Gastrocnemius medialis (tissue), 4 donors: ENCODE measurements at regions not wholly inside any gene's neighbourhood (a gene's known extent, or its start where the extent isn't known, plus 50 kb on each side); places are given as distances from the start of the nearest gene placed in this dataset.

Experiments
- ATAC-seq, 2 donors: fragments of 150-250 bp; one replicate each; pipeline ENCODE4 v1.9.1; 2016
- DNase-seq, 2 donors: peaks; one replicate each; pipeline ENCODE4 v3.0.0-alpha.2; 2019
- H3K27ac ChIP-seq, 4 donors: fragments of 200-600 bp; sonication (generic); 1 replicate in 1 of 4; 2 replicates in 3 of 4; pipeline ENCODE4 v1.5.1; 2016 to 2018; ENCODE audit warnings: mild to moderate bottlenecking in 2 of 4, moderate library complexity in 1 of 4
- H3K27me3 ChIP-seq, 3 donors: fragments of 200-600 bp; sonication (generic) in 2 of 3; 1 replicate in 1 of 3; 2 replicates in 2 of 3; pipeline versions ENCODE4 v1.5.1 to v1.6.0; 2016 to 2019; ENCODE audit warnings: mild to moderate bottlenecking in 1 of 3, moderate library complexity in 1 of 3
- H3K36me3 ChIP-seq, 2 donors: fragments of 200-600 bp; sonication (generic) in 1 of 2; one replicate each; pipeline ENCODE4 v1.5.1; 2017 to 2018
- H3K4me1 ChIP-seq, 2 donors: fragments of 200-600 bp; sonication (generic) in 1 of 2; one replicate each; pipeline ENCODE4 v1.5.1; 2016 to 2017; ENCODE audit warnings: mild to moderate bottlenecking in 2 of 2
- H3K4me3 ChIP-seq, 4 donors: fragments of 200-600 bp; sonication (generic) in 3 of 4; 1 replicate in 1 of 4; 2 replicates in 3 of 4; pipeline ENCODE4 v1.5.1; 2016 to 2019; ENCODE audit warnings: mild to moderate bottlenecking in 2 of 4
- H3K9me3 ChIP-seq, 3 donors: fragments of 200-600 bp; sonication (generic) in 2 of 3; 1 replicate in 1 of 3; 2 replicates in 2 of 3; pipeline ENCODE4 v1.5.1; 2016 to 2019
- CTCF ChIP-seq, 5 experiments: fragments of 450-650 bp in 3 of 5; fragments of 200-600 bp in 2 of 5; sonication (generic) in 2 of 5; IDR thresholded peaks in 4 of 5; conservative IDR thresholded peaks in 1 of 5; 1 replicate in 4 of 5; 2 replicates in 1 of 5; pipeline ENCODE4 v1.5.1; 2016 to 2019; ENCODE audit warnings: antibody characterized with exemption in 5 of 5, mild to moderate bottlenecking in 3 of 5, moderate library complexity in 3 of 5
- POLR2A ChIP-seq, 2 donors: fragments of 450-650 bp; IDR thresholded peaks; one replicate each; pipeline ENCODE4 v1.6.1; 2017; ENCODE audit warnings: antibody characterized with exemption in 2 of 2, mild to moderate bottlenecking in 2 of 2, moderate library complexity in 2 of 2
- in situ Hi-C, 4 donors: fragments of 200-750 bp; cut with MboI; loops; one replicate each; pipeline versions ENCODE4 v1.15.0 to v1.8.0; 2017; ENCODE audit warnings: low sequenced_read_pairs in 4 of 4
- intact Hi-C: fragments of 100-400 bp; cut with DNase I; formaldehyde crosslinking; loops from one replicate; pipeline ENCODE4 v1.15.1; 2023; ENCODE audit warnings: low total_unique reads

GRCh38 chr3:21310891-21311290 is 440.1 kb downstream of the ZNF385D start:
- DNase-seq (no peak), ATAC-seq (no peak)
- no peaks in the 10 kb centered on the region for H3K27me3 ChIP-seq
- no peaks in the 10 kb centered on the region for H3K36me3 ChIP-seq
- no peak for TF ChIP-seq POLR2A (IDR thresholded peaks at IDR 0.05)
- no peak for TF ChIP-seq CTCF (IDR thresholded peaks at IDR 0.05 in 4 of 5, conservative IDR thresholded peaks at IDR 0.05 in 1 of 5)
- no peaks in the 10 kb centered on the region for H3K4me1 ChIP-seq
- in situ Hi-C loops (no loop called here), intact Hi-C loops (no loop called here)
- no peak overlapping the region for H3K27ac ChIP-seq
- no peaks in the 10 kb centered on the region for H3K9me3 ChIP-seq
- no peak overlapping the region for H3K4me3 ChIP-seq

- Histone ChIP-seq H3K36me3 (no peaks in the 10 kb centered on the region), H3K27me3 (no peaks in the 10 kb centered on the region), H3K4me1 (no peaks in the 10 kb centered on the region), H3K27ac (no peak overlapping the region), H3K9me3 (no peaks in the 10 kb centered on the region), H3K4me3 (no peak overlapping the region)
- DNase-seq (no peak), ATAC-seq (no peak)
- TF ChIP-seq CTCF (IDR thresholded peaks at IDR 0.05 in 4 of 5, conservative IDR thresholded peaks at IDR 0.05 in 1 of 5) (no peak), POLR2A (IDR thresholded peaks at IDR 0.05) (no peak)
- intact Hi-C loops (no loop called here), in situ Hi-C loops (no loop called here)
These were observed 440.8 kb downstream of the ZNF385D start for GRCh38 chr3:21310161-21310560.

GRCh38 chr3:21297304-21297703 is 453.7 kb downstream of the ZNF385D start:
- no peak overlapping the region for H3K4me3 ChIP-seq
- no peaks in the 10 kb centered on the region for H3K9me3 ChIP-seq
- no peaks in the 10 kb centered on the region for H3K4me1 ChIP-seq
- no peaks in the 10 kb centered on the region for H3K36me3 ChIP-seq
- no peak for DNase-seq
- TF ChIP-seq CTCF (IDR thresholded peaks at IDR 0.05 in 4 of 5, conservative IDR thresholded peaks at IDR 0.05 in 1 of 5) (no peak), POLR2A (IDR thresholded peaks at IDR 0.05) (no peak)
- no peak overlapping the region for H3K27ac ChIP-seq
- no peak for ATAC-seq
- intact Hi-C loops (no loop called here), in situ Hi-C loops (no loop called here)
- no peaks in the 10 kb centered on the region for H3K27me3 ChIP-seq

GRCh38 chr3:21294768-21295167 is 456.2 kb downstream of the ZNF385D start:
- in situ Hi-C loops (no loop called here), intact Hi-C loops (no loop called here)
- DNase-seq (no peak), ATAC-seq (no peak)
- no peak overlapping the region for H3K27ac ChIP-seq
- TF ChIP-seq POLR2A (IDR thresholded peaks at IDR 0.05) (no peak), CTCF (IDR thresholded peaks at IDR 0.05 in 4 of 5, conservative IDR thresholded peaks at IDR 0.05 in 1 of 5) (no peak)
- no peaks in the 10 kb centered on the region for H3K27me3 ChIP-seq
- H3K4me3 ChIP-seq, result no peak overlapping the region
- no peaks in the 10 kb centered on the region for H3K9me3 ChIP-seq
- no peaks in the 10 kb centered on the region for H3K36me3 ChIP-seq
- no peaks in the 10 kb centered on the region for H3K4me1 ChIP-seq

- Histone ChIP-seq H3K36me3 (no peaks in the 10 kb centered on the region), H3K4me1 (no peaks in the 10 kb centered on the region), H3K4me3 (no peak overlapping the region), H3K27ac (no peak overlapping the region), H3K27me3 (no peaks in the 10 kb centered on the region), H3K9me3 (no peaks in the 10 kb centered on the region)
- intact Hi-C loops, result no loop called here
- DNase-seq (no peak), ATAC-seq (no peak)
- TF ChIP-seq CTCF (IDR thresholded peaks at IDR 0.05 in 4 of 5, conservative IDR thresholded peaks at IDR 0.05 in 1 of 5), result no peak
- no peak for TF ChIP-seq POLR2A (IDR thresholded peaks at IDR 0.05)
- in situ Hi-C loops, result no loop called here
These were observed 458.0 kb downstream of the ZNF385D start for GRCh38 chr3:21292971-21293370.
